GM23338 (cell line): ENCODE measurements at regions not wholly inside any gene's neighbourhood (a gene's known extent, or its start where the extent isn't known, plus 50 kb on each side); places are given as distances from the start of the nearest gene placed in this dataset.

Source experiments
- CREB1 ChIP-seq: fragments of 250-450 bp; sonication (Bioruptor Pico); IDR thresholded peaks from 2 replicates; pipeline ENCODE4 v1.5.0; 2020; ENCODE audit warnings: low read depth, mild to moderate bottlenecking, moderate library complexity
- JUNB ChIP-seq: IDR thresholded peaks from one replicate; pipeline ENCODE4 v1.6.1; 2016; ENCODE audit warnings: antibody characterized with exemption; ENCODE audit not compliant: unreplicated experiment
- POLR2AphosphoS5 ChIP-seq: IDR thresholded peaks from 2 replicates; pipeline ENCODE4 v1.6.1; 2016; ENCODE audit warnings: antibody characterized with exemption, low read depth
- REST ChIP-seq: IDR thresholded peaks from one replicate; pipeline ENCODE4 v1.6.1; 2018; ENCODE audit warnings: antibody characterized with exemption; ENCODE audit not compliant: unreplicated experiment
- STAT1 ChIP-seq: IDR thresholded peaks from one replicate; pipeline ENCODE4 v1.6.1; 2016; ENCODE audit warnings: antibody characterized with exemption; ENCODE audit not compliant: unreplicated experiment
- ZNF114 ChIP-seq: fragments of 250-450 bp; sonication (Bioruptor Pico); IDR thresholded peaks from 2 replicates; pipeline ENCODE4 v1.5.0; 2020; ENCODE audit warnings: mild to moderate bottlenecking, moderate library complexity
- TF ChIP-seq, protein P1 (sequence below): fragments of 250-450 bp; sonication (Bioruptor Pico); IDR thresholded peaks from 2 replicates; pipeline ENCODE4 v1.5.0; 2020; ENCODE audit warnings: mild to moderate bottlenecking, moderate library complexity

DNA sequence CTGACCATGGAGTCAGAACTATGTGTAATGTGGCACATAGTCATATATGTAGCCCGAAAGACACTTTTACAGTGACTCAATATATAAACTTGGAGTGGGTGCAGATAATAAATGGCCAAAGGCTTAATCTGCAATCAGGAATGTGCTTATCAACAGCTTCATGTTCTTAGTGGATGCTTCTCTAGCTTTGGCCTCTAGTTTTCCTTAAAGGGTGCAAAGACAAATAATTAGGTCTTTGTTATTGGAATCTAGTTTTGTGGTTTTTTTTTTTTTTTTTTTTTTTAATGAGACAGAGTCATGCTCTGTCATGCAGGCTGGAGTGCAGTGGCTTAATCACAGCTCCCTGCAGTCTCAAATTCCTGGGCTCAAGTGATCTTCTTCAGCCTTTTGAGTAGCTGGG is 625.6 kb downstream of the EPHA4 start (continued):
- TF ChIP-seq, protein P1, sequence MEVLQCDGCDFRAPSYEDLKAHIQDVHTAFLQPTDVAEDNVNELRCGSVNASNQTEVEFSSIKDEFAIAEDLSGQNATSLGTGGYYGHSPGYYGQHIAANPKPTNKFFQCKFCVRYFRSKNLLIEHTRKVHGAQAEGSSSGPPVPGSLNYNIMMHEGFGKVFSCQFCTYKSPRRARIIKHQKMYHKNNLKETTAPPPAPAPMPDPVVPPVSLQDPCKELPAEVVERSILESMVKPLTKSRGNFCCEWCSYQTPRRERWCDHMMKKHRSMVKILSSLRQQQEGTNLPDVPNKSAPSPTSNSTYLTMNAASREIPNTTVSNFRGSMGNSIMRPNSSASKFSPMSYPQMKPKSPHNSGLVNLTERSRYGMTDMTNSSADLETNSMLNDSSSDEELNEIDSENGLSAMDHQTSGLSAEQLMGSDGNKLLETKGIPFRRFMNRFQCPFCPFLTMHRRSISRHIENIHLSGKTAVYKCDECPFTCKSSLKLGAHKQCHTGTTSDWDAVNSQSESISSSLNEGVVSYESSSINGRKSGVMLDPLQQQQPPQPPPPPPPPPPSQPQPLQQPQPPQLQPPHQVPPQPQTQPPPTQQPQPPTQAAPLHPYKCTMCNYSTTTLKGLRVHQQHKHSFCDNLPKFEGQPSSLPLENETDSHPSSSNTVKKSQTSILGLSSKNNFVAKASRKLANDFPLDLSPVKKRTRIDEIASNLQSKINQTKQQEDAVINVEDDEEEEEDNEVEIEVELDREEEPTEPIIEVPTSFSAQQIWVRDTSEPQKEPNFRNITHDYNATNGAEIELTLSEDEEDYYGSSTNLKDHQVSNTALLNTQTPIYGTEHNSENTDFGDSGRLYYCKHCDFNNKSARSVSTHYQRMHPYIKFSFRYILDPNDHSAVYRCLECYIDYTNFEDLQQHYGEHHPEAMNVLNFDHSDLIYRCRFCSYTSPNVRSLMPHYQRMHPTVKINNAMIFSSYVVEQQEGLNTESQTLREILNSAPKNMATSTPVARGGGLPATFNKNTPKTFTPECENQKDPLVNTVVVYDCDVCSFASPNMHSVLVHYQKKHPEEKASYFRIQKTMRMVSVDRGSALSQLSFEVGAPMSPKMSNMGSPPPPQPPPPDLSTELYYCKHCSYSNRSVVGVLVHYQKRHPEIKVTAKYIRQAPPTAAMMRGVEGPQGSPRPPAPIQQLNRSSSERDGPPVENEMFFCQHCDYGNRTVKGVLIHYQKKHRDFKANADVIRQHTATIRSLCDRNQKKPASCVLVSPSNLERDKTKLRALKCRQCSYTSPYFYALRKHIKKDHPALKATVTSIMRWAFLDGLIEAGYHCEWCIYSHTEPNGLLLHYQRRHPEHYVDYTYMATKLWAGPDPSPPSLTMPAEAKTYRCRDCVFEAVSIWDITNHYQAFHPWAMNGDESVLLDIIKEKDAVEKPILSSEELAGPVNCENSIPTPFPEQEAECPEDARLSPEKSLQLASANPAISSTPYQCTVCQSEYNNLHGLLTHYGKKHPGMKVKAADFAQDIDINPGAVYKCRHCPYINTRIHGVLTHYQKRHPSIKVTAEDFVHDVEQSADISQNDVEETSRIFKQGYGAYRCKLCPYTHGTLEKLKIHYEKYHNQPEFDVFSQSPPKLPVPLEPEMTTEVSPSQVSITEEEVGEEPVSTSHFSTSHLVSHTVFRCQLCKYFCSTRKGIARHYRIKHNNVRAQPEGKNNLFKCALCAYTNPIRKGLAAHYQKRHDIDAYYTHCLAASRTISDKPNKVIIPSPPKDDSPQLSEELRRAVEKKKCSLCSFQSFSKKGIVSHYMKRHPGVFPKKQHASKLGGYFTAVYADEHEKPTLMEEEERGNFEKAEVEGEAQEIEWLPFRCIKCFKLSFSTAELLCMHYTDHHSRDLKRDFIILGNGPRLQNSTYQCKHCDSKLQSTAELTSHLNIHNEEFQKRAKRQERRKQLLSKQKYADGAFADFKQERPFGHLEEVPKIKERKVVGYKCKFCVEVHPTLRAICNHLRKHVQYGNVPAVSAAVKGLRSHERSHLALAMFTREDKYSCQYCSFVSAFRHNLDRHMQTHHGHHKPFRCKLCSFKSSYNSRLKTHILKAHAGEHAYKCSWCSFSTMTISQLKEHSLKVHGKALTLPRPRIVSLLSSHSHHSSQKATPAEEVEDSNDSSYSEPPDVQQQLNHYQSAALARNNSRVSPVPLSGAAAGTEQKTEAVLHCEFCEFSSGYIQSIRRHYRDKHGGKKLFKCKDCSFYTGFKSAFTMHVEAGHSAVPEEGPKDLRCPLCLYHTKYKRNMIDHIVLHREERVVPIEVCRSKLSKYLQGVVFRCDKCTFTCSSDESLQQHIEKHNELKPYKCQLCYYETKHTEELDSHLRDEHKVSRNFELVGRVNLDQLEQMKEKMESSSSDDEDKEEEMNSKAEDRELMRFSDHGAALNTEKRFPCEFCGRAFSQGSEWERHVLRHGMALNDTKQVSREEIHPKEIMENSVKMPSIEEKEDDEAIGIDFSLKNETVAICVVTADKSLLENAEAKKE (CRISPR knock-in tag), result no peak
- TF ChIP-seq POLR2AphosphoS5, result no peak
- TF ChIP-seq REST, result no peak
- no peak for TF ChIP-seq ZNF114
- no peak for TF ChIP-seq JUNB
- TF ChIP-seq STAT1, result no peak
- TF ChIP-seq CREB1, result no peak
